ENCODE measurements at regions not wholly inside any gene's neighbourhood (a gene's known extent, or its start where the extent isn't known, plus 50 kb on each side); places are given as distances from the start of the nearest gene placed in this dataset.

GRCh38 chr2:225100269-225100668 lies 58.0 kb upstream of the DOCK10 start:
- TF ChIP-seq CTCF (IDR thresholded peaks at IDR 0.05) (no peak), POLR2A (IDR thresholded peaks at IDR 0.05) (no peak), EP300 (IDR thresholded peaks at IDR 0.05) (no peak)

Data from ovary (tissue), 3 donors.